Hematopoietic multipotent progenitor cell (in vitro differentiated cells): ENCODE measurements at regions not wholly inside any gene's neighbourhood (a gene's known extent, or its start where the extent isn't known, plus 50 kb on each side); places are given as distances from the start of the nearest gene placed in this dataset.
"Not testable (repeated sequence)": the region's sequence is repeated elsewhere in the genome, so short reads cannot be mapped to it uniquely, and the experiment has no call there.

Experiments used
- DNase-seq, 3 donors: peaks; one replicate each; pipeline ENCODE4 v3.0.0-alpha.2; 2011 to 2015; ENCODE audit warnings: low read depth in 2 of 3, low spot score in 2 of 3

DNA sequence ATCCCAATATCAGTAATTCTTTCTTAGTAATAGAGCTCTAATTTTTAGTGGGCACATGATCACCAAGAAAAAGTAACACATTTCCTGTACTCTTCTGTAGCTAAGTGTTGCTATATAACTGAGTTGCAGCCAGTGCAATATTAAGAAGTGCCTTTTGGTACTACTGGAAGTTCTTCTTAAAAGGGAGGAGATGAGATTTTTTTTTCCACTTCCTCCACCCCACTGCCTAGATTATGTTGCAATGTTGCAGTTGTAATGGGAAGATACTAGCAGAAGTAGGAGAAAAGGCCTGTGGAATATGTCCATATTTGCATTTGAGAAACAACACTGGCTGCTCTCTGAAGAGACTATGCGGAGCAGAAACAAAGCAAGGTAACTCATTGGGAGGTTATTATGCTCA, 280.6 kb upstream of the ANO5 start:
- DNase-seq, result no peak

DNA sequence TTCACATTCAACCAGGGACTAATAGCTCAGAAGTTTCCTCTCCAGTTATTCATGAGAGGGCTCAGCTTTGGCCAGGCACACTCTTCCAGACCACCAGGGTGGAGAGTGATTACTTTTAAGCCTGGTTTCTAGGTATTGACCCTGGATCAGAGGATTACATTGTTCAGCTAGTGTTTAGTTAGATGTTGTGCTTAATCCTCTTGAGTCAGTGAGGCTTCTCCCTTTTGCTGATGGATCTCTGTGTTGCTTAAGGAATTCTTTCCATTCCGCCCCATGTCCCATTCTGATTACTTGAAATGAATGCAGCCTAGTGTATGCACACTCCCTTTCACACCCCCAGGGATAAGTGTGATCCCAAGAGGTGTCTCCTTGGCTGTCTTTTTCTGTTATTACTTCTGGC, 271.7 kb upstream of the ANO5 start:
- DNase-seq, result no peak

DNA sequence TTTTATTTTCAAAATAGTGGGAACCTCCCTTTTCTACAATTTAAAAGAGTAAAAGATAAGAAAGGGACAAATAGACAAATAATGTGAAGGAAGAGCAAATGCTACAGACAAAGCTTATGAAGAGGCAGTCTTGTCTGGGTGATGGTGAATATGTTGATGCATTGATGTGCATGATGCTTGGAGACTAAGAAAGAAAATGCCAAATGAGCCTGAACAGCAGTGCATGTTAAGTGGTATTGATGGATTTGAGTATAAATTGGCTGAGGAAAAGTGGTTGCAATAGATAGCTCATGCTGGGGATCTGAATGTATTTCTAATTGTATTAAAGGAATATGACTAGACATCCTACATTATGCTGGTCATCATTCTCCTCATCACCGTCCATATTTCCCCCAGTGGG, 268.6 kb upstream of the ANO5 start:
- no peak for DNase-seq

DNA sequence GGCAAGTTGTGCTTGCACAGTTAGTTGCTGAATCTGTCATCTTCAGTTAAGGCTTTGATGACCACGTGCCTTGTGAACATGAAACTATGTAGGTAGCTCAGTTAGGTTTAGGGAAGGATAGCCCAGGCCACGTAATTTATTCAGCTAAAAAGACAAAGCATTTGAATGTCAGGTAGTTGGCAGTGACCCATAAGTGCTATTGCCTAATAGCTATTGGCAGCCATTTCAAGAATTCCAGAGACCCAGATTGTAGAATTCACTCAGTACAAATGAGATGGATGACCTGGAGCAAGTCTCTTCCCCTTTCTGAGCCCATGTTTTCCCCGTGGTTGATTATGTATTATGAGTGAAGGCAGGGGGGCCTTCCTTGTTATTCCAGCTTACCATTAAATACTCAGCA, 265.3 kb upstream of the ANO5 start:
- DNase-seq, result no peak

DNA sequence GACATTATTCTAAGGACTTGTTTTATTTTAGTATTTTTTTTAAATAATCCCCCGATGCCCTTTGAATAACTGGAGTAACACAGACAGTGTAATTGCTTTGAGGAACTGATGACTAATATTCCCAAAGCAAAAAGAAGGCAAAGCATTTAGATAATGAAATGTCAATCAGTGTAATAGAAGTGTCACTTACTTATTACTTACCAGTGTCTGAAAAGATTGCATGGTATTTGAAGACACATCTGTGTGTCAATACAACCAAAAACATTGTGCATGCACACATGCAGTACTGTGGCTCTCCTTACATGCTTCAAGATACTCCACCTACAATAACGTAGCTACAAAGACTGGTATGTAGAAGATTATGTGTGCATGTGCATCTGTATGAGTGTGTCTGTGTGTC, 264.0 kb upstream of the ANO5 start:
- no peak for DNase-seq

DNA sequence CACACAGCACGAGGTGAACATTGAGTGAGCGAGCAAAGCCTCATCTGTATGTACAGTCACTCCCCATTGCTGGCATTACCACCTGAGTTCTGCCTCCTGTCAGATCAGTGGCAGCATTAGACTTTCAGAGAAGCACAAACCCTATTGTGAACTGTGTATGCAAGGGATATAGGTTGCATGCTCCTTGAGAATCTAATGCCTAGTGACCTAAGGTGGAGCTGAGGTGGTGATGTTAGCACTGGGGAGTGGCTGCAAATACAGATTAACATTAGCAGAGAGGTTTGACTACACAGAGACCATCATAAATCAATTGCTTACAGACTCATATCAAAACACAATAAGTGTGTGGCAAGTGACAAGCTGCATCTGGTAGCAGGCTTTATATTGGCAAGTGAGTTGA, 262.5 kb upstream of the ANO5 start:
- DNase-seq, result no peak

DNA sequence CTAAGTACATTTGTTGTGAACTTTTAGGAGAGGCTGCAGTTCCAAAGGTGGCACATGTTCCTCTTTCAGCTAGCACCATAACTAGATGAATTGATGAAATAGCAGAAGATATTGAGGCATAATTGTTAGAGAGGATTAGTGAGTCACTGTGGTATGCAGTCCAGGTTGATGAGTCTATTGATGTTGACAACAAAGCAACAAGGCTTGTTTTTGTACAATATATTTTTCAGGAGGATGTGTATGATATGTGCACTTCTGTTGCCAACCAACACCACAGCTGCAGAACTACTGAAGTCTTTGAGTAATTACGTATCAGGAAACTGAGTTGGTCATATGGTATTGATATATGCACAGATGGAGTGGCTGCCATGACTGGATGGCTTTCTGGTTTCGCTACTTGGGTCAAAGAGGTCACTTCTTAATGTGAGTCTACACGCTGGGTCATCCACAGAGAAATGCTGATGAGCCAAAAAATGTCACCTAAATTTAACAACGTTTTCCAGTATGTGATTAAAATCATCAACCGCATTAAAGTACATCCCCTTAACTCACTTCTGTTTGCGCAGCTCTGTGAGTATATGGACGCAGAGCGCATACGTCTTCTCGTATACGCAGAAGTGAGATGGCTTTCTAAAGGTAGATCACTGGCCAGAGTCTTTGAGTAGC, 261.3 kb upstream of the ANO5 start:
- DNase-seq, result no peak

DNA sequence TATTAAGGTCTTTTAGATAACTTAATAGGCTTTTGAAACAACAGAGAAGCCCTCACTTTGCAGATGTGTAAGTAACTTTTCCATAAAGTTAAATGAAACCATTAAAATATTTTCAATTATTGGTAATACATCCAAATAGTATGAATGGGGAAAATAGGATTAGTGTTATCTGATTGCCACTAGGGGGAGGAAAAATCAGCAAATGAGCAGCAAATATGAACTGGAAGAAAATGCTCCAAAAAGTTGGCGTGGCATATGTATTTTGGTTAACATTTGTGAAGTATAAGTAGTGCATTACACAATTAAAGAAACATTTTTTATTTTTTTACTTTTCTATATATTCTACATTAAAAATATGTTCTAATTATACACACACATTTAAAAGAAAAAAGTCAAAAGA, 259.8 kb upstream of the ANO5 start:
- DNase-seq, result no peak

DNA sequence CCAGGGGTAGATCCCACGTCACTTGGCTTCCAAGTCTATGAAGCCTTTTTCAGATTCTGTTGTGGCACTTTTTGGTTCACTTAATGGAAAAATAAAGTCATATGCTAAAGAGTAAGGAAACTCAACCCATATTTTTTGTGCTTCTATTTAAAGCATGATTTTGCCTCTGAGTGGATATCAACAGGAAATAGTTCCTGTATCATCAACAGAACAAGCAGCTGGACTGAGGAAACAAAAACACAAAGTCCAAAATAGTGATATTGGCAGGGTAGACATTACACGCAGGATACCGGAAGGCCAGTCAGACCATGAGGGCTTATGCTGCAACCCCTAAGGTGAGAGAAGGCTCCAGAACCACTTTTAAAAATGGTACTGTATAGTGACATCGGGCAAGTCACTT, 248.3 kb upstream of the ANO5 start:
- DNase-seq, result no peak

DNA sequence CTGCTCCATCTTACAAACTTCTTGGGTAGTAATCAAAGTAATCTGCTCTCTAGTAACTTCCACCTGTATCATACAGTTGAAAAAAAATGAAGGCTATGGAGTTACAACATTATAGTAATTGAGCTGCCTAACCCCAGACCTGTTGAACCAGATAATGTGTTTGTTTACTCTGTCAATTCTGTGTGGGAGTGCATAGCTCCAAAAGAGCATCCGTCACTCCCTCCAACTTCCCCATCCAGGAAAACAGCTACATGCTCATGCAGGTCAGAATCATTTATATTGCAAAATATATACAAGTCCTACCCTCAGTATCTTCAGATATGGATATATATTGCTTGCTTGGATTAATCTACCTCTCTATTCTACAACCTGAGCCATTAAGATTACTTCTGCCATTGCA, 244.0 kb upstream of the ANO5 start:
- no peak for DNase-seq

DNA sequence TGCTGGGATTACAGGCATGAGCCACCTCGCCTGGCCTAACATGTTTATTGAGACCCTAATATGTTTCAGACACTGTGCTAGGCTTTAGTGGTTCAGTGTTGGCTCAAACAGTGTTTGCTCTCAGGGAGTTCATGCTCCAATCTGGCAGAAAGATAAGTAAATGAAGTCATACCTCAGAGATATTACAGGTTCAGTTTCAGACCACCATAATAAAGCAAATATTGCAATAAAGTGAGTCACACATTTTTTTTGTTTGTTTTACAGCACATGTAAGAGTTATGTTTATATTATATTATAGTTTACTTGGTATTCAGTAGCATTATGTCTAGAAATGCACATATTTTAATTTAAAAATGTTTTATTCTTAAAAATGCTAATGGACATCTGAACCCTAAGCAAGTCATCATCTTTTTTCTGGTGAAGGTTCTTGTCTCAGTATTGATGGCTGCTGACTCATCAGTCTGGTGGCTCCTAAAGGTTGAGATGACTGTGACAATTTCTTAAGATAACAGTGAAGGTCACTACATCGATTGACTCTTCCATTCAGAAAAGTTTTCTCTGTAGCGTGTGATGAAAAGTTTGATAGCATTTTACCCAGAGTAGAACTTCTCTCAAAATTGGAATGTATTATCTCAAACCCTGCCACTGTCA, 243.0 kb upstream of the ANO5 start:
- no peak for DNase-seq

DNA sequence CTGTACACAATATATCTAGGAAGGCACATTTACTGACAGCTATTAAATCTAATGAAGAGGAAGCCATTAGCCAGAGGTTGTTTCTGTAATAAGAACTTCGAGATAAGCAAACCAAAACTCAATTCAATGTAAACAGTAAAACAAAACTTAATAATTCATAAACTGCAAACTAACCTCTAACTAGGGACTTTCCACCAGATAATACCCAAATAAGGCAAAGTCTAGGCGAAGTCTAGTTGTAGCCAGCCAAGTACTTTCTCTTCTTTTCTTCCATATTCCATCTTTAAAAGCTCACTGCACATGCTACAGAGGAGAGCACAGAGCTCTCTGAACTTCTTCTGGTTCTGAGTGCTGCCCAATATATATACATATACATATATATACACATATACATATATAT, 229.9 kb upstream of the ANO5 start:
- no peak for DNase-seq

DNA sequence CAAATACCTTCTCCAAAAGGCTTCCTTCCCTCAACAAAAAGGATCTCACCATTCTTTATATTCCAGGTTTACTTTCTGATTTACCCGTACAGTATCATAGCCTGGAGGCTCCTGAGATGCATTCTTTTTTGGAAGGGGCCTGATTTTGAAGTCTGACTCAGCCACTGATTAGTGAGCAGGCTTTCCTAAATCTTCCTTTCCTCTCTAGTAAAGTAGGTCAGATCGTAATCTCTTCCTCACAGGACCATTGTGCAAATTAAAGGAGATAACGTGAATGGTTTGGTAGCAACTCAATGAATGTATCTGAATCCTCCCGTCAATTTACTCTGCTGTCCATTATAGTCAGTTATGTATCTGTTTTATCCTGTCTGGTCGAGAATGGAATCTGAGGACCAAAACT, 227.7 kb upstream of the ANO5 start:
- DNase-seq, result no peak

DNA sequence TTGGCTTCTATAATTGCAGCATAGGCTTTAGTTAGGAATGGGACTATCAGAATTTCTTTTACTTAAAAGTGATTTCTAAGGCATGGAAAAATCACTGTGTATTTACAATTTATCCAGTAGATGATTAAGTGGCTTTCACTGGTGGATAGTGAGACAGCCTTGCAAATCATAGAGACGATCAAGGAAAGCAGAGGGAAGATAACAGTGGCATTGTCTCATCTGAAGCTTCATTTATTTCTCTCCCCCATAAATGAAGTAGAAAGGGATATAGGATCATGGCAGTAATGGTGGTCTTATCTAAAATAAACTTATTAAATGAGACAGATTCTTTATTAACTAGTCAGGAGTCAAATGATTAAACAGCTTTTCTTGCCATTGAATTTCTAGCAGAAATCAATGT, 224.2 kb upstream of the ANO5 start:
- no peak for DNase-seq

DNA sequence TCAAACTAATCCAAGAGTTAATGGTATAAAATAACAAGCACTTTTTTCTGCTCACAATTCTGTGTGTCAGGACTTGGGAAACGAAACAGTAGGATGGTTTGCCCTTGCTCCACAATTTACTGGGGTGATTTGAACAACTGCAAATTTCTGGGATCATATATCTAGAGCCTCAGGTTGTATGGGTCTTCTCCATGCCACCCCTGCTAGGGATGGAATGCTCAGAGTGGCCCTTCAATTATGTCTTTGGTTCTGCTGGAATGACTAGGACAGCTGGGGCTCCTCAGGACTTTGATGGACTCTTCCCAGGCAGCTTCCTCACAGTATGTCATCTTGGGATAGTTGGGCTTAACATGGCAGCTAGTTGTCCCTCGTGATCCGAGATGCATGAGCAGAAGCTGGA, 223.0 kb upstream of the ANO5 start:
- no peak for DNase-seq

DNA sequence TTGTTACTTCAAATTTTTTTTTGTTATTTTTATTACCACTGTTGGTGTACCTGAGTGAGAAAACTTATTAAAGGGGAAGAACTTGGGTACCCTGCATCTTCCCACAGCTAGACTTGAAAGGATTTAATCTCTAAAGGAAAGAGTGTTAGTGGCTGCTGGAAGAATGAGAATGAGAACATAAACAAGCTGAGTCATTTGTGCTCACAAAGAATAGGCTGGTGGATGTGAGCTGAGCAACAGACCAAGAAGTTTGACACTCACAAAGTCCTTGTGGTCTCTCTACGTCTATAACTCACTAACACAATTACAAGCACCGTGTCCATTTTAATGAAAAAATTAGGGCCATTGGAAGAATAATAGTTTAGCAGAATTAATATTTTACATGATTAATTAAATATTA, 217.6 kb upstream of the ANO5 start:
- DNase-seq, result no peak

DNA sequence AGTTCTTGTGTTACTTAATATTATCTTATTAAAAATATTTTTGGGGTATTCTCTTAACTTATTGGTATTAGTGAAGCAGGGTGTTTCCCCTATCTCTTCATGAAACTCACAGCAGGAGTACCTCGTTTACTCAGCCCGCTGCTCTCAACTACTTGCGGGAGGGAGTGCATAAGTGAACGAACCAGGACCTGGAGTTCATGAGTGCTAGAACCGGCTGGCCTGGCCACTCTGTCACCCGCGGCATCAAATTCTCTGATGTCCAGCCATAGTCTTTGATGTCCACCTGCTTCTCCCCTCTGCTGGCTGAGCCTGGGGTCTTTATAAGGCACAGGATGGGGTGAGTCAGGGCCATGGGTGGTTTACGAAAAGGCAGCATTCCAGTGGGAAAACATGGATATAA, 216.7 kb upstream of the ANO5 start:
- DNase-seq, result no peak

DNA sequence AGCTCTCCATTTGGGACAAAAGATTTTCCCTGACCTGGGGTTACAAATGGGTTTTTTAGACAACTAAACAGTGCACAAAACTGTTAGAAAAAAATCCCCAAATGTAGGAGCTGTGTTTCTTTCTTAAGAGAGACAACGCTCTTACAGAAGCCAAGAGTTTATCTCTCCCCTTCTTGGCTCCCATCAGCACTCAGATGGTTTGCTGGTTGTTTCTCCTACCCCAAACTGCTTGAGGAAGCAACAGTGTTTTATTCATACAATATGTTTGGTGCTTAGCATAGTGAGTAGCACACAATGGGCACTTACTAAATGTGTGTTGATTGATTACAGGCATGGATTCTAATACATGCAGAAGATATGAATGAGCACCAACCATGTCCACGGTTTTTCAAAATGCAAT, 209.5 kb upstream of the ANO5 start:
- no peak for DNase-seq

DNA sequence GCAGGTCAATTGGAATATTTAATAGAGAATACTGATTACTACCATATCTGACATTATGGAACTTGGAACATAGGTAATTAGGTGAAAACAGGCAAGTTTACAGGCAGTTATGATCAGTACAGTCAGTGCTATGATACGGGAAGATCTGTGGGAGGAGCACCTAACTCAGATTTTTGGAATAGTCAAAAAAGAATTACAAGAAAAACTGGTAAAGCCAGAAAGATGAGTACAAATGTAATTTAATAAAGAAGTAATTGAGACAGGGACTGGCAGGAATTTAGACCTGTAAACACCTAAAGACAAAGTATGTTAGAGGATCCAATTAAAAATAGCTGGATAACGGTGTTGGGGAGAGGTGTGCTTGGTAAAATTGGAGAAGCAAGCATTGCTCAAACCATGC, 206.5 kb upstream of the ANO5 start:
- DNase-seq, result no peak

DNA sequence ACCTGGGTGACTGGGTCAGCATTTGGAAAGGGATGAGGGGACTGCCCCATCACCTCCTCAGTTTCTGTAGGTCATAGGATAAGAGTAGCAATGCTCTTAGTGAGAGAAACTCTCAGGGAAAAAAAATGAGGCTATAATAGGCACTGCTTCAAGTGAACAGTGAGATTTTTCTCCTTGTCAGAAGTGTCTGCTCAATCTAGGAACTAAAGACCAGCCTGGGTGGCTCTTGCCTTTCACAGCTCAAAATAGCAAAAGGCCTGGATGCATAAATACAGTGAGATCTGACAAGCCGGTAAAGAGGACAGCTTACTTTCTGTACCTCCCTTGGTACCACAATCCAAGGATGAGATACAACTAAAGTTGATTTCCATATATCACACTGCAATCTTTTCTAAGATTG, 205.6 kb upstream of the ANO5 start:
- no peak for DNase-seq

DNA sequence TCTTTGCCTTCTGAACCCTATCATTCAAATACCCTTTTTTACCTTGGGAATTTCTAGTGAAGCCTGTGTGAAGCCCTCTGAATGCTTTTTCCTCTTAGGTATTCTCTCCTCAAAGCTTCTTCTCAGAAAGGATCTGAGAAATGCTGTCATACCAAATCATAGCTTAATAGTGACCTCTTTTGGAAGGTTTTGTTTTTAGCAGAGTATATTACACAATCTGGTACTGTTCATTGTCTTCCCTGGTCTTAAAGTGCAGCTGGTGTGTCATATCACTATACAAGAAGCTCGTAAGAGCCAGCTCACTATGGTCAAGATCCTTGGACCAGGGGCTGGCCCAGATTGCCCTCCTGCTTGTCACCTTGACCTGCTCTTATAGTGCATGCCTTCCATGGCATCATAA, 204.4 kb upstream of the ANO5 start:
- DNase-seq, result peak in 1 of 3 donors; percentile 17

DNA sequence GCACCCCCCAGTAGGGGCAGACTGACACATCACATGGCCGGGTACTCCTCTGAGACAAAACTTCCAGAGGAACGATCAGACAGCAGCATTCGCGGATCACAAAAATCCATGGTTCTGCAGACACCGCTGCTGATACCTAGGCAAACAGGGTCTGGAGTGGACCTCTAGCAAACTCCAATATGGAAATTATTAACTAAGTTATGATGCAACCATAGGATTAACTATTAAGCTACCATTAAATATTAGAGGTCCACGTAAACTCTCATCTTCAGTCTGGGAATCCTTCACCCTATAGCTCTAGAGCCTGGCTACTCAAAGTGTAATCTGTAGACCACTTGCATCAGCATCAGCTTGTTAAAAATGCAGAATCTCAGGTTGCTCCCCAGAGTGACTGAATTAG, 191.1 kb upstream of the ANO5 start:
- DNase-seq, result not testable (repeated sequence)

DNA sequence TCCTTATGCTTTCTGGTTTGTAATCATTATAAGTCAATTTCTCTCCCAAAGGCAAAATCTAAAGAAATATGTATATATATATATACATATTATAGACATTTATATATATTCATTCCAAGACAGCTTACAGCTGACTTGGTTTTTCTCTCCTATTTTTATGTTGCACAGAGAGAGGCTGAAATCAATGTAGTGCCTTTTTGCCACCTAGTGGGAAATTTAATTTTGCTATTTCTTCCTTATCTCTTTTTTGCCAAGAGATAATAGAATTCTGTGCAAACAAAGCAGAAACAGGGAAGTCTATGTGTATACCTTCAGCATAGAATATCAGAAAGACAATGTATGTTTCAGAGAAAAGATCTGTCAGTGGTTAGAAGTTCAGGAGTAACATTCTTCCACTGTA, 186.0 kb upstream of the ANO5 start:
- no peak for DNase-seq
